ENCODE measurements at regions not wholly inside any gene's neighbourhood (a gene's known extent, or its start where the extent isn't known, plus 50 kb on each side); places are given as distances from the start of the nearest gene placed in this dataset.
"Not testable (repeated sequence)": the region's sequence is repeated elsewhere in the genome, so short reads cannot be mapped to it uniquely, and the experiment has no call there.

DNA sequence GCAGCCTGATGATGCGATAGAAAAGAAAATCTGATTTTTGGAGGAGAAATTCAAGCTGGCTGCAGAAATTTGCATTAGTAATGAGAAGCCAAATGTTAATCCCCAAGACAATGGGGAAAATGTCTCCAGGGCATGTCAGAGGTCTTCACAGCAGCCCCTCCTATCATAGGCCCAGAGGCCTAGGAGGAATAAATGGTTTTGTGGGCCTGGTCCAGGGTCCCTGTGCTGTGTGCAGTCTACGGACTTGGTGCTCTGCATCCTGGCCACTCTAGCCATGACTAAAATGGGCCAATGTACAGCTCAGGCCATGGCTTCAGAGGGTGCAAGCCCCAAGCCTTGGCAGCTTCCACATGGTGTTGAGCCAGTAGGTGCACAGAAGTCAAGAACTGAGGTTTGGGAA is 303.8 kb upstream of the SEMA3C start:
- DNase-seq (ENCODE audit: low spot score), result not testable (repeated sequence)

DNA sequence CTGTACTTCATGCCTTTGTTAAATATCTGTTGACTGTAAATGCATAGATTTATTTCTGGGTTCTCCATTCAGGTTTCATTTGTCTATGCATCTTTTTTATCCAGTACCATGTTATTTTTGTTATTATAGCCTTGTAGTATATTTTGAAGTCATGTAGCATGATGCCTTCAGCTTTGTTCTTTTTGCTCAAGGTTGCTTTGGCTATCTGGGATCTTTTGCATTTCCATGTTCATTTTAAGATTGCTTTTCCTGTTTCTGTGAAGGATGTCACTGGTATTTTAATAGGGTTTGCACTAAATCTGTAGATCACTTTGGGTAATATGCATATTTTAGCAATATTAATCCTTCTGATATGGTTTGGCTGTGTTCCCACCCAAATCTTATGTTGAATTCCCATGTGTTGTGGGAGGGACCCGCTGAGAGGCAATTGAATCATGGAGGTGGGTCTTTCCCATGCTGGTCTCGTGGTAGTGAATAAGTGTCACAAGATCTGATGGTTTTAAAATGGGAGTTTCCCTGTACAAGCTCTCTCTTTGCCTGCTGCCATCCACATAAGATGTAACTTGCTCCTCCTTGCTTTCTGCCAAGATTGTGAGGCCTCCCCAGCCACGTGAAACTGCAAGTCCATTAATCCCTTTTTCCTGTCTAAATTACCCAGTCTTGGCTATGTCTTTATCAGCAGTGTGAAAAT is 302.8 kb upstream of the SEMA3C start:
- no peak for DNase-seq (ENCODE audit: low spot score)

DNA sequence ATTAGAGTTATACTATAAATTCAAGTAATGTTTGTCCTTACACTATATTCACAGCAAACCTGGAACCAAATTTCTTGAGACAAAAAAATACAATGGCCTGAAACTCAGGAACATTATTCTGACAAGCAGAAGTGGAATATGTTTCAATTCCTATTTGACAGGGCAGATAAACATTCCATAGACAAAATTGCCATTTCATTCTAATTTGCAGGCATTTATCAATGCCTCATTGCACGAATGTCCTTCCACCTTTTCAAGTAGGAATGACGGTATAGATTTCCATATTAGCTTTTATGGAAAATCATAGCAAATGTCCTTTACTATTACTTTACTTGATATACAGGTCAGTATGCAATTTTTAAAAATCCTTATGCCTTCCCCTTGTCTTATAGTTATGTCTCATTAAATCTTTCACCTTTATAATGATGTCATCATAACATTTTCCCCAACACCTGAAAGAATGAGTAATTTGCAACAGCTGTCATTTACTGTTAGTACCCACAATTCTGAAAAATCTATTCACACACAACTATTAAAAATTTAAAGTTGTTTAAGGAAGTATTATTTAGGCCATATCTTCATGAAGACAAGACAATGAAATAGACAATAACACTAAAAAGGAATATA is 299.7 kb upstream of the SEMA3C start:
- DNase-seq (ENCODE audit: low spot score), result no peak

DNA sequence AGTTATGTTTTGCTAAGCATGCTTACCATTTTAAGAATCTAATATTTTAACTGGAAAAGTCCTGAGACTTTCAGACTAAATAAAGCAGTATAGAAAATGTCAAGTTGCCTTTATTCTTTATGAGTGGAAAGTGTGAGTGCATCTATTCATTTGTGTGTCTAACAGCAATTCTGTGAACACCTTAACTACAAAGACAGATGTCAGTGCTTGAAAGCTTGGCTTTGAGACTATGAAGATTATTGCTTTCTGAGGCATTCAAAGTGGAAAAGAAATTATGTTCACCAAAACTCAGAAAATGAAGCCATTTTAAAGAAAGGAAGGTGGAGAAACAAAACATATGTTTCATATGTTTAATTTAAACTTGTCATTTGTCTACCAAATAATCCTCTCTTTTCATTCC is 294.5 kb upstream of the SEMA3C start:
- DNase-seq (ENCODE audit: low spot score), result no peak

DNA sequence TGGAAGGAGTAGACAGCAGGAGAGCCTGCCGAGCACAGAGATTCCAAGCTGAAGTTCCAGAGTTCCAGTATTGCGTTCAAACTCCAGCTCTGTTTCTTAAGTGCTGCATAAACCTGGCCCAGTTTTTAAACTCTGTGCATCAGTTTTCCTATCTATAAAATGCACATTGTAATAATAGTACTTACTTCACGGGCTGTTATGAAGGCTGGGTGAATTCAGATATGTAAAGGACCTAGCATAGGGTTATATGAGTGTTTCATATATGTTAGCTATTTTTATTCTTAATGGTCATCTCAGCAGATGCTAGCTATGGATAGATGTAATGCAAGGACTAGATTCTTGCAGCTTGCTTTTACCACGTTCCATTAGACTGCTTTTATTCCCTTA is 293.1 kb upstream of the SEMA3C start:
- DNase-seq (ENCODE audit: low spot score), result no peak

DNA sequence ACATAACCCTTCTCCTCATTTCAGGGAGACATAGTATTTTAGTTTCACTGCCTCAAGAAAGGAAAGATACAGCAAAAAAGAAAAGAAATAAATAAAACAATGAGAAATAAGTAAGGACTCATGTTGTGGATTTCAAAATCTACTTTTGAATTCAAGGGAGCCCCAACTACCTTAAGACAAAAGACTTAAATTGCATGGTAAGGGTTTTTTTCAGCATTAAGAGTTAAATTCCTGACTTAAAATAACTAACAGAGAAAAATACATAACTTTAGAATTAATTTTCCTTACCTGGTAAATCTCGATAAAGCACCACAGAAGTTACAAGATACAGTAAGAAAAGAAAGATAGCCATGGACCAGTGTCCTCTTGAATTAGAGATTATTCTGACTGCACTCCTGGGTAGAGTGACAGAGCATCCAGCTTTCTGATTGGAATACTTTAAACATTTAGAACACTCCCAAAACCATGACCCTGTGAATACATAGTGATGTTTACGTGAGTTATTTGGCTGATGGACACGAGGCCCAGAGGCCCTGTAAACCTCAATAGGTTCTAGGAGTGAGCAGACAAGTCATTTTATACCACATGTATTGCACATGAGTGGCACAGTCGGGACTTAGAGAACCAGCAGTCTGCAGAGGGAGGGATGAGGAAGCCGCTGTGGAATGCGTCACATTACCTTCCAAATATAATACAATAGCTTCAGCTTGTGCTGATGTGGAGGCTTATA is 292.5 kb upstream of the SEMA3C start:
- DNase-seq (ENCODE audit: low spot score), result no peak

DNA sequence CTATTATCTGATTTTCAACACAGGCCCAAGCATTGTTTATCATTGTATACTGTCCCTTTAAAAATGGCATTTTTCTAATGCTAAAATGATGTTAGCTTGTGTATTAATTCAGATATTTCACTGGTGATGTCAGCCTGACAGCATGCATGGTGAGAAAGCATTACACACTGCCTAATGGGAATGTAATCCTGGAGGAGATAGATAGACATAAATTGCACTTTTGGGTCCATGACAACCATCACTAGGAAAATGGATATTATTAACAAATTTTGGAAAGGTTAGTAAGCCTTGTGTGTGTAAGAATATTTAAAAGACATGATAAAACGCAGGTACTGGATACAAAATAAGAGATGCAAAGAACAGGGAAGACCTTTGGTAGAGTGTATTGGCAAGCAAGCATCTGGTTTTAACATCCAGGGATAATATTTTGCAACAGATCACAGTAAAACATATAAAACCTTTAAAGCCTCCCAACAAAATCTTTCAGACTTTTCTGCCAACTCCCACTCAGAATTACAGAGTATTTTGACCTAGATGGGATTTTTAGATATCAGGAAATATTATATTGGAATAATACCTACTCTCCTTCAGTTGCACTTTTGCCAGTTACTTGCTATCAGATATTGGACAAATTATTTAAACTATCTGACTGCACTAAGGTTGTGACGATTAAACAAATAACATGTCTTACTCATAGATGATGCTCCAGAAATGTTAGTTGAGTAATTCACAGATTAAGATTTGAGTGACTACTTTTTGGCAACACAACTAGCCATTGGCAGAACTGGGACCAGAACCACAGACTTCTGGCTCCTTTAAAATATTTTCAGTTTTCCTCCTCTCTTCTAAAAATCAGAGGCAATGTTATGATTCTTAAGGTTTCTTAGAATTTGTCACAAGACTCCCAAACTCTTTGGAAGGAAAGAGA is 291.6 kb upstream of the SEMA3C start:
- no peak for DNase-seq (ENCODE audit: low spot score)

DNA sequence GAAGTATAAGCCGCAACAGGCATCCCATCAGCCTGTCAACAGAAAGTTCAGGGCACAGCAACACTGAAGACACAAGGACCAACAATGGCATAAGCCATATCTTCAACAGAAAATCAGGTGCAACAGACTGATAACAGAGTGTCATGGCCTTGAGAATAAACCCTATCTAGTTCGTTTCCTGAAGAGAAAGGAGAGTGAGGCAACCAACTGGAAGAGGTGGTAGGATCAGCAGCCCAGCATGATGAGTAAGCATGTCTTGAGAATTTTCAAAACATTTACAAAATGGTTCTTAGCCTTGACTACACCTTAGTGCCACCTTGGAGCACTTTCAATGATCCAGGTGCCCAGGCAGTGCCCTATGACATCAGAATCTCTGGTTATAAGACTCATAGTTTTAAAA is 290.2 kb upstream of the SEMA3C start:
- DNase-seq (ENCODE audit: low spot score), result peak; percentile 22

DNA sequence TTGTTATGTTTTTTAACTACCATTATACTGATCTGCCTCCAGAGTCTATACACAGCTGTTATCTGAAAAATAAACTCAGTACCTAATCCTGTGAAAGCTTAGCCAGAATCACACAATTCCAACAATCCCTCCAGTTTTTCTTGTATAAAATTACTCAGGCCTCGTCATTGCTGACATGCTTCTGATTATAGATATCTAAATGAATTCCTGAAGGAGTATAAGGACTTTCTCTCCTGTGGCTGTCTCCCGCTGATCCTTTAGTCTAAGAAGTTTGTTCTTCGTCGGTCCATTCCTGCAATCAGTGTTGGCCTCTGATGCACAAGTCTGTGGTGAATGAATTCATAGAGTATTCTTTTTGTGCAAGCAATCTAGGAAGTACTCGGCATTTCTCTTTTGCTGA is 288.9 kb upstream of the SEMA3C start:
- DNase-seq (ENCODE audit: low spot score), result no peak

DNA sequence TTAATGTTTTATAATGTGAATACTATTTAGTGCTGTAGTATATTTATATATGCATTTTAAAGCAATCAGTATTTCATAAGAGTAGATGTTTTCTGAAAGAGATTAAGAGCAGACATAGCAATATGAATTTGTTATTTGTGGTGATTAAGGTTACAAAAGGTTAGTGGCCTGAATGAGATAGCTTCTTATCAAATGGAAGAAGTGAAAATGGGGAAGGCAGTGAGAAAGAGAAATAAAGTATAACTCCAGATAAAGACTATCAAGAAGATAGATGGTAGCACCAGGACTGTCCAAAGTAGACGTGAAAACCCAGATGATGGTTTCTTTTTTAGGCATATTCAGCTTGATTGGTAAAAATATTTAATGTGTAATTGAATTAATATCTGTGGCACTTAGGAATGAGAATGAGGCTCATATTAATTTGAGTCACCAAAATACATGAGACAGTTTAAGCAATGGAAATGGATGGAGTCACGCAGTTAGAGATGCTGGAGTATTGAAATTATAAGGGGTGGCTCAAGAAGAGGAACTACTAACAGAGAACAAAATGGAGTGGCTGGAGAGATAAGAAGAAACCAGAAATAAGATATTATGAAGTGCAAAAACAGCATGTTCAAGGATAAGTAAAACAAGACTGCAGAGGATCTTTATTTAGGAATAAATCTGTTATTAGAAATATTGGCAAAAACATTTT is 288.0 kb upstream of the SEMA3C start:
- DNase-seq (ENCODE audit: low spot score), result no peak

DNA sequence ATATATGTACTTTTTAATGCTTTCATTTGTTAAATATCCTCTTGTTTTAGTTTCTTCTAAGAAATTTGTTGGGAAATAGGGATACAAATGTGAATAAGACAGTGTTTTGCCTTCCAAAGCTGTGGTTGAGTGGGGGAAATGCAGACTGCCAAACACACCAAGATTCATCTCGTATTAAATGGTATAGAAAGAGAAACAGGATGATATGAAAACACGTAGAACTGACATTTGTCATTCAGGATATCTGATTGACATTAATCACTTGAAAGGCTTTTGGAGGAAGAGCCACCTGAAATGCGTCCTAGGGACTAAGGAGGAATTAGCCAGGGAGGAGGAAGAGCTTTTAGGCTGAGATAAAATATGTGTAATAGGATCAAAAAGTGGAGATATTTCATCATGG is 287.4 kb upstream of the SEMA3C start:
- DNase-seq (ENCODE audit: low spot score), result no peak

DNA sequence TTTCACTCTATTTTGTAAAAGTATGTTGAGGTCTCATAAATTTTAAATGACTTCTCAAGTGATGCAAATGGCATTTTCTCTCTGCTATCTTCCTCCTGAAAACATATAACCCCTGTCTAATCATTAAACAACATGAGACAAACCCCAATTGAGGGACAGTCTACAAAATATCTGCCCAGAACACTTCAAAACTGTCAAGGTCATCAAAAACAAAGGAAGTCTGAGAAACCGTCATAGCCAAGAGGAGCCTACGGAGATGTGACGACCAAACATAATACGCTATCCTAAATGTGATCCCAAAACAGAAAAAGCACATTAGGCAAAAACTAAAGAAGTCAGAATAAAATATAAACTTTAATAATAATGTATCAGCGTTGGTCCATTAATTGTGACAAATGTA is 282.3 kb upstream of the SEMA3C start:
- DNase-seq (ENCODE audit: low spot score), result no peak

DNA sequence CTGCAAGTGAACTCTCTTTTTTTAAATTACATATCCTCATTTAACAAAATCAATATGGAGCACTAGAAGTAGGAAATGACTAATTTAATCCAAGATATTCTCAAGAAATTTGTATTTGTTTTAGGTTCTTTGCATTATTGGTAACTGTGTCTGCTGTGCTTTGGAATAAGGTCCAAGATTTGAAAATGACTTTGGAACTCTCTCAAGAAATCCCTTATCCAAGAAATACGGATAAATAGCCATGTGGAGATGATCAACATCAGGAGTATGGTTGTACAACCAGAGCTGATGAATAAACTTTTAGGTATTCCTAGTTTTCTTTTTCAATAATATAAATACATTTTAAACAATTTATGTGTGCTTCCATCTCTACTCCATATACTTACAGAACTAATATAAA is 279.9 kb upstream of the SEMA3C start:
- no peak for DNase-seq (ENCODE audit: low spot score)

DNA sequence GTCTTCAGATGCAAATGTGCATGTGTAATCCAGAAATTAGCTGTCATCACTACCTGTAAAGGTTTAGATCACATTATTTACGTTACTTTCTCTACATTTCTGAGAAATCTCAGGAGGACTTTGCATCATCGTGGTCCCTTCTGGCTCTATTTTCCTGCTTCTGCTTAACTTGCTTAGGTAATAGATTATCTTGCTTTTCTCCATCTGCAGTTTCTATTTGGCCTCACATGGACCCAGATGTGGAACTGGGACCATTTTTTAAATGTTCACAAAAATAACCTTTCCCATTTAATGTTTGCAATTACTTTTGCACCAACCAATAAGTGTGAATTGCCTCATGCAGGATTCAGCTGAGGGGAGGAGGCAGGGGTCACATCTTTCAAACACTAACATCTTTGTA is 278.4 kb upstream of the SEMA3C start:
- DNase-seq (ENCODE audit: low spot score), result no peak

DNA sequence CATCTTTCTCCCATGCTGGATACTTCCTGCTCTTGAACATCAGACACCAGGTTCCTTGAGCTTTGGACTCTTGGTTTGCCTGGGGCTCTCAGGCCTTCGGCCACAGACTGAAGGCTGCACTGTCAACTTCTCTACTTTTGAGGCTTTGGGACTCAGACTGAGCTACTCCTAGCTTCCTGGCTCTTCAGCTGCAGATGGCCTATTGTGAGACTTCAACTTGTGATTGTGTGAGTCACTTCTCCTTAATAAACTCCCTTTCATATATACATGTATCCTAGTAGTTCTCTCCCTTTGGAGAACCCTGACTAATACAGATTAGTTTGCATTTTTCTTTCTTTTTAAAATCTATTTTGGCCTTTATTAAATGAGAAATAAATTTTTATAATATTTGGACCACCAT is 276.2 kb upstream of the SEMA3C start:
- no peak for DNase-seq (ENCODE audit: low spot score)

DNA sequence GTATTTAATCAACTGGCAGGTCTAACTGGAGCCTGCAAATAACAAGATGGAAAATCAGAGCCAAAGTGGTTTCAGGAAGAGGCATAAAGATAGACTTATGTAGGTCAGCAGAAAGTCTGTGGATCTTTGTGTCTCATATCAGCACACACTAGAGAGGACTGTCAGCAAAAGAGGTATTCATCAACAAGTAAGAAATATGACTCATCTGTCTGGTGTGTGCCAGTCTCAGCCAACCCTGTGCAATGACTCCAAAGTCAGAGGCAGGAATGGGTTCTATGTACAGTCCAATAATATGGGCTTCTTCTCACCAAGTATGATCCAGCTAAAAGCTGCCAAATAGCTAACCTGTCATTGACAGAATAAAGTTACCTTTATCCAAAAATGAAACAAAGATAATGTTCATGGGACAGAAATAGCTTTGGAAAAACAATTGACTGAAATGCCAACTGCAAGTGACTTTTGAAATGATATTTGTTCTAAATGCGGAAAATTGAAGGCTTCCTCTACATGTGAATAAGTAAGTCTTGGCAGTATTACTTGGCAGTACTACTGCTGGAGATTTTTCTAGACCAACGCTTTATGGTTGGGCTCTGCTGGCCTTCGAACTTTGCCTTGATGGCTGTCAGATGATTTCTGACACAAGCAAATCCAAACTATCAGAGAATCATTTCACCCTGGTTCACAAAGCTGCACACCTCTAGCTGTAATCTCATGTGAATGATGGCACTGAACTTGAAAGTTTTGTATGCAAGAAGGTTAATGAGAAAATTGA is 272.3 kb upstream of the SEMA3C start:
- no peak for DNase-seq (ENCODE audit: low spot score)

DNA sequence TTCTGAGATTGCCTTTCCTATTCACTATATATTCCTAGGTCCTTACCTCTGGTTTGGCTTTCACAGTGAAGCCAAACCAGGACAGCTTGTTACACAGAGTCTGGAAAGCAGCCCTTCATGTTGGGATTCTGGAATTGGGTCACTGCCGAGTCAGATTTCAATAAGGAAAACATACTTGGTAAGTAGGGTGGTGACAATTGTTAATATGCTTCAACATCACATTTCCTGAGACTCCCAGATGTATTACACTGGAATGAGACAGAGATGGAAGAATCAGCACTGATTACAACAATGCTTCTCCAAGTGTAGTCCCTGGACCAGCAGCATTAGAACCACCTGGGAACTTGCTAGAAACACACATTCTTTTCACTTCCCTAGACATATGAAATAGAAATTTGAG is 268.9 kb upstream of the SEMA3C start:
- DNase-seq (ENCODE audit: low spot score), result no peak

DNA sequence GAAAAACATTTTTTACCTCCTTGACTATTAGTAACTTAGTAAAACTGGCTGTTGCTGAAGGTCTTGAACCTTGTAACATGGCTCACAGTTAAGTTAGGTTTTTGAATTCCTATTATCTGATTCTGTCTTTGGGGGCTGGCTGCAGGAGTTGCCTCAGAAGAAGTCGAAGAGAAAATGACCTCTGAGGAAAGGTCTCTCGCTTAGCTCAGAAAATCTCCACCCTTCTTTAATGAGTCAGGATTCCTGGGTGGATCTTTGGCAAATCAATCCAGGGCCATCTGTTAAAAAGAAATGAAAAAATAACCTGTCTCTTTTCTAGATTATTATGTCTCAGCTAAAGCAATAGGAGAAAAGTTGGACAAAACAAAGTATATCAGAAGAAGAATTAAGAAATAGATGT is 267.8 kb upstream of the SEMA3C start:
- no peak for DNase-seq (ENCODE audit: low spot score)

DNA sequence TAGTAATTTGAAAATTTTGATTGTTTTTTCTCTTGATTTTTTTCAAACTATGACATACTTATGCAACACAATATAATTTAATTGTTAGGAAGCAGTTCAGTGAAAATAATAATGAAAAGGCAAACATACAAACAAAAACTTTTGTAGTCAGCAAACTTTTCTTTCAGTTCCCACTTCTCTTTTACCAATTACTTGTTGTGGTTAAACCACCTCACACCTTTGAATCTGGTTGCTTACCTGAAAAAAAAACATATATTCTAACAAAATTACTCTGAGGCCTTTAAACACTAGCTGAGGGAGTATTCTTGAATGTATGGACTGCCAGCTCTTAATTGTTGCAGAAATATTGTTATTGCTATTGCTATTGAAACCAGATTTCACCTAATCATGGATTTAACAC is 266.2 kb upstream of the SEMA3C start:
- no peak for DNase-seq (ENCODE audit: low spot score)

DNA sequence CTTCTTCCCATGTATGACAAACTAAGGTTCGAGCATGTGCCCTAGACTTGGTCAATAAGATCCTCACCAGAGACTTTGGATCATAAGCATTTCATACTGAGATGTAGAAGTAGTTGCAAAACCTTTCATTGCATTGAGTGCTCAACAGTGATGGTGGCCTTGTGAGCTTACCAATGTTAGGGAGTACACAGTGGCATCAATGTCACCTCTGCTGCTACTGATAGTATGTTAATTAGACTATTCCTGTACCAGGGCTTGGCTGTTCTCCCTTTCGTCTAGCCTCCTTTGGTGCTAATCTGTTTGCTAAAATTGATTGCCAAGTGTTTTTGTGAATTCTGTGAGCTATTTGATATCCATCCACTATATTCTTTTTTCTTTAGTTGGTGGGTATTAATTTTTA is 264.5 kb upstream of the SEMA3C start:
- DNase-seq (ENCODE audit: low spot score), result no peak

DNA sequence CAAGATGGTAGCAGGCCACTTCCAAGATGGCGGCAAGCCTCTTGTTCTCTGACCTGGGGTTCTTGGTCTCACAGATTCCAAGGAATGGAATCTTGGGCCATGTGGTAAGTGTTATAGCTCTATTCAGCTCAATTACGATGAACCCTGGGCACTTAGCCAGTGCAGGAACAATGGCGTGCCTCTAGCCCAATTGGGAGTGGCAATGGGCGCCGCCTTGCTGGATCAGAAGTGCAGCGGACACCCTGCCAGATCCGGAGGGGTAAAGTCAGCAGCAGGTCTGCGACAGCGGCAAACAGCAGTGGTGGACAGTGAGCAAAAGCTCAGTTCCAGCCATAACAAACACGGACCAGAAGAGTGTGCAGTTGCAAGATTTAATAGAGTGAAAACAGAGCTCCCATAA is 263.2 kb upstream of the SEMA3C start:
- DNase-seq (ENCODE audit: low spot score), result not testable (repeated sequence)

All from hematopoietic multipotent progenitor cell treated with erythropoietin and hydrocortisone succinate and interleukin-3 and kit ligand, for 17 days (in vitro differentiated cells).